Neural progenitor cell (in vitro differentiated cells): ENCODE measurements at regions not wholly inside any gene's neighbourhood (a gene's known extent, or its start where the extent isn't known, plus 50 kb on each side); places are given as distances from the start of the nearest gene placed in this dataset.
A peak's percentile ranks its signal among the peaks of the same experiment; 100 is the strongest.

Source experiments
- DNase-seq: peaks from one replicate; pipeline ENCODE4 v3.0.0-alpha.2; 2016; ENCODE audit warnings: low spot score
- H2AFZ ChIP-seq: fragments of 200-600 bp; sonication (generic); replicated peaks from 2 replicates; pipeline ENCODE4 v1.6.1; 2016; ENCODE audit warnings: antibody characterized with exemption
- H3F3A ChIP-seq: fragments of 200-600 bp; sonication (generic); 2 replicates; pipeline ENCODE4 v1.6.1; 2016; ENCODE audit warnings: antibody characterized with exemption, low read depth
- H3K27ac ChIP-seq: fragments of 200-600 bp; sonication (generic); 2 replicates; pipeline ENCODE4 v1.5.1; 2016; ENCODE audit warnings: mild to moderate bottlenecking
- H3K27me3 ChIP-seq: fragments of 200-600 bp; sonication (generic); 2 replicates; pipeline ENCODE4 v1.6.1; 2016; ENCODE audit warnings: mild to moderate bottlenecking, moderate library complexity
- H3K36me3 ChIP-seq: fragments of 200-600 bp; sonication (generic); 2 replicates; pipeline ENCODE4 v1.5.1; 2016
- H3K4me1 ChIP-seq: fragments of 200-600 bp; sonication (generic); 2 replicates; pipeline ENCODE4 v1.6.1; 2016; ENCODE audit warnings: mixed run types
- H3K4me2 ChIP-seq: fragments of 200-600 bp; sonication (generic); 2 replicates; pipeline ENCODE4 v1.6.1; 2016
- H3K4me3 ChIP-seq: fragments of 200-600 bp; sonication (generic); 2 replicates; pipeline ENCODE4 v1.5.1; 2016
- H3K79me2 ChIP-seq: fragments of 200-600 bp; sonication (generic); 2 replicates; pipeline ENCODE4 v1.6.1; 2016; ENCODE audit warnings: low read depth
- H3K9ac ChIP-seq: fragments of 200-600 bp; sonication (generic); 2 replicates; pipeline ENCODE4 v1.6.1; 2016
- H3K9me3 ChIP-seq: fragments of 200-600 bp; sonication (generic); 2 replicates; pipeline ENCODE4 v1.5.1; 2016; ENCODE audit warnings: low read depth
- H4K20me1 ChIP-seq: fragments of 200-600 bp; sonication (generic); 2 replicates; pipeline ENCODE4 v1.6.1; 2016; ENCODE audit warnings: low read depth
- H3K27ac Mint-ChIP-seq: 3 replicates; pipeline ENCODE4 v1.8.0; 2021; ENCODE audit warnings: mixed read lengths
- H3K27me3 Mint-ChIP-seq: 2 replicates; pipeline ENCODE4 v1.8.0; 2022; ENCODE audit warnings: low read depth, mild to moderate bottlenecking, inconsistent platforms, moderate library complexity, mixed read lengths; ENCODE audit not compliant: insufficient read depth
- H3K36me3 Mint-ChIP-seq: 3 replicates; pipeline ENCODE4 v1.8.0; 2021; ENCODE audit warnings: mixed read lengths
- H3K4me1 Mint-ChIP-seq: 3 replicates; pipeline ENCODE4 v1.8.0; 2021; ENCODE audit warnings: mixed read lengths
- H3K4me3 Mint-ChIP-seq: 3 replicates; pipeline ENCODE4 v1.8.0; 2021; ENCODE audit warnings: mild to moderate bottlenecking, moderate library complexity, mixed read lengths
- H3K9me3 Mint-ChIP-seq: 3 replicates; pipeline ENCODE4 v1.8.0; 2020; ENCODE audit warnings: mixed read lengths
- EZH2 ChIP-seq: fragments of 200-600 bp; sonication (generic); IDR thresholded peaks from 2 replicates; pipeline ENCODE4 v1.6.1; 2017; ENCODE audit warnings: antibody characterized with exemption, mild to moderate bottlenecking, moderate library complexity
- EZH2phosphoT487 ChIP-seq: fragments of 200-600 bp; sonication (generic); IDR thresholded peaks from 2 replicates; pipeline ENCODE4 v1.6.1; 2017; ENCODE audit warnings: antibody characterized with exemption
- TF ChIP-seq, protein P1 (sequence below): fragments of 200-600 bp; sonication (generic); IDR thresholded peaks from 2 replicates; pipeline ENCODE4 v1.5.1; 2017; ENCODE audit warnings: antibody characterized with exemption, mild to moderate bottlenecking

DNA sequence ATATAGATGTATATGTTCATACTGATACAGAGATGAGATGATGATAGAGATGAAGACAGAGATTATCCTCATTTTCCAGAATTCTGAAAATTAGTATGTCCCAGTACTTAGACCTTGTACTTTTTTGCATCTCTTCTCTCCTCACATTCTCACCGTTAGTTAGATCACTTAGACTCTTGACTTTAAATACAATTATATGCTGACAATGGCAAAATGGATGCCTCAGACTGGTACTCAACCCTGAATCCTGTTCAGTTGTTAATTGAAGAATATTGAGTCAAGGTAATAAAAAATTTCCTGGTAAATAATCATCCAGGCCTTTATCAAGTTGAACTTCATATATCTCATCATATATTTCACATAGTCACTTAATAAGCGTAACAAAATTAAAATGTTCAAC, 505.4 kb downstream of the EFNA5 start:
- Mint-ChIP-seq H3K27ac (no peak overlapping the region), H3K4me1 (no peaks in the 10 kb centered on the region), H3K4me3 (no peak overlapping the region), H3K27me3 (no peaks in the 10 kb centered on the region), H3K36me3 (no peaks in the 10 kb centered on the region), H3K9me3 (peaks cover 12% of the 10 kb centered on the region)
- Histone ChIP-seq H3K79me2 (no peaks in the 10 kb centered on the region), H3K9me3 (peaks cover under 1% of the 10 kb centered on the region), H3K9ac (no peak overlapping the region), H4K20me1 (no peaks in the 10 kb centered on the region), H3K4me3 (no peak overlapping the region), H2AFZ (no peak overlapping the region), H3K4me2 (no peak overlapping the region), H3K4me1 (no peaks in the 10 kb centered on the region), H3F3A (no peaks in the 10 kb centered on the region), H3K27me3 (no peaks in the 10 kb centered on the region), H3K36me3 (no peaks in the 10 kb centered on the region), H3K27ac (no peak overlapping the region)
- TF ChIP-seq EZH2 (no peak), EZH2phosphoT487 (no peak)
- TF ChIP-seq, protein P1, sequence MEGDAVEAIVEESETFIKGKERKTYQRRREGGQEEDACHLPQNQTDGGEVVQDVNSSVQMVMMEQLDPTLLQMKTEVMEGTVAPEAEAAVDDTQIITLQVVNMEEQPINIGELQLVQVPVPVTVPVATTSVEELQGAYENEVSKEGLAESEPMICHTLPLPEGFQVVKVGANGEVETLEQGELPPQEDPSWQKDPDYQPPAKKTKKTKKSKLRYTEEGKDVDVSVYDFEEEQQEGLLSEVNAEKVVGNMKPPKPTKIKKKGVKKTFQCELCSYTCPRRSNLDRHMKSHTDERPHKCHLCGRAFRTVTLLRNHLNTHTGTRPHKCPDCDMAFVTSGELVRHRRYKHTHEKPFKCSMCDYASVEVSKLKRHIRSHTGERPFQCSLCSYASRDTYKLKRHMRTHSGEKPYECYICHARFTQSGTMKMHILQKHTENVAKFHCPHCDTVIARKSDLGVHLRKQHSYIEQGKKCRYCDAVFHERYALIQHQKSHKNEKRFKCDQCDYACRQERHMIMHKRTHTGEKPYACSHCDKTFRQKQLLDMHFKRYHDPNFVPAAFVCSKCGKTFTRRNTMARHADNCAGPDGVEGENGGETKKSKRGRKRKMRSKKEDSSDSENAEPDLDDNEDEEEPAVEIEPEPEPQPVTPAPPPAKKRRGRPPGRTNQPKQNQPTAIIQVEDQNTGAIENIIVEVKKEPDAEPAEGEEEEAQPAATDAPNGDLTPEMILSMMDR, result no peak
- DNase-seq, result no peak

DNA sequence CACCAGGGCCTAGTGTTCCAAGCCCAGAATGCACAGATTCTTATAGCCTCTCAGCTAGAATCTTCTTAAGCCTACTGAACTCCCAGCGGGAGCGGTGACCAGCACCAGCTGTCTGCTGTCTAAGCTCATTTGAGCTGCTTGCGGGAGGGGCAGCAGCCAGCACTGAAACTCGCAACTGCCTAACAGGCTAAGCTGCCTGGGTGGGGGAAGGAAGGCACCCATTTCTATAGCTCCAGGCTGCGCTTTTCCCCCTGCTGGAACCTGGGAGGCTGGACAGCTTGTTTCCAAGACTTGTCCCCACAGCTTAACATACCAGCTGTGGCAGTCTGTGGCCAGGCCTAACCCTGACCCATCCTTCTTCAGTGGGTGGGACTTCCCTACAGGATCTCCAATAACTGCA, 512.9 kb downstream of the EFNA5 start:
- Histone ChIP-seq H3K9ac (no peak overlapping the region), H3K27me3 (no peaks in the 10 kb centered on the region), H3K4me2 (no peak overlapping the region), H3K4me1 (no peaks in the 10 kb centered on the region), H3F3A (no peaks in the 10 kb centered on the region), H3K4me3 (no peak overlapping the region), H3K9me3 (no peaks in the 10 kb centered on the region), H4K20me1 (no peaks in the 10 kb centered on the region), H3K36me3 (no peaks in the 10 kb centered on the region), H3K27ac (no peak overlapping the region), H3K79me2 (no peaks in the 10 kb centered on the region), H2AFZ (no peak overlapping the region)
- TF ChIP-seq EZH2phosphoT487, result no peak
- no peak for TF ChIP-seq EZH2
- TF ChIP-seq, protein P1, result no peak
- H3K4me1 Mint-ChIP-seq, result no peaks in the 10 kb centered on the region
- no peaks in the 10 kb centered on the region for H3K36me3 Mint-ChIP-seq
- DNase-seq, result peak; percentile 15
- H3K27ac Mint-ChIP-seq, result no peak overlapping the region
- no peaks in the 10 kb centered on the region for H3K27me3 Mint-ChIP-seq
- no peak overlapping the region for H3K4me3 Mint-ChIP-seq
- H3K9me3 Mint-ChIP-seq, result peaks cover 10% of the 10 kb centered on the region

DNA sequence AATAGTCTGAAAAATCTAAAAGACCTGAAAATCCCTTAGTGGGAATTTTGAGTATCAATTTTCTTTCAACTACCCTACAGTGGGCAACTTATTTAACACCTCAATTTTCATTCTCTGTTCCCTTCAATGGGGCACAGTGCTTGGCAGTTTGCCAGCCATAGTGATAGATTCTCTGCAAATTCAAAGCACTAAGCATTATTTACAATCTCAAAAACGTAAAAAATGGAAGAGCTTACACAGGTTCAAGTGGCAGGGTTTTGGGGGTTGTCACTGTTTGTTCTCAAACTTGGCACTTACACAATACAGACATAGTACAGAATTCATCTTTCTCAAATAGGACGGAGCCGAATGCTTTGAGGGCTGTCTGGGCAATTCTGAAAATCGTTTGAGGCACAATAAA, 515.0 kb downstream of the EFNA5 start:
- no peaks in the 10 kb centered on the region for H3K9me3 ChIP-seq
- Mint-ChIP-seq H3K27ac (no peak overlapping the region), H3K4me1 (no peaks in the 10 kb centered on the region), H3K4me3 (no peak overlapping the region), H3K36me3 (no peaks in the 10 kb centered on the region), H3K9me3 (peaks cover 7% of the 10 kb centered on the region), H3K27me3 (no peaks in the 10 kb centered on the region)
- DNase-seq, result no peak
- H3K4me2 ChIP-seq, result no peak overlapping the region
- H3F3A ChIP-seq, result no peaks in the 10 kb centered on the region
- no peaks in the 10 kb centered on the region for H4K20me1 ChIP-seq
- no peaks in the 10 kb centered on the region for H3K27me3 ChIP-seq
- no peak for TF ChIP-seq EZH2phosphoT487
- TF ChIP-seq, protein P1, result no peak
- no peak for TF ChIP-seq EZH2
- no peak overlapping the region for H2AFZ ChIP-seq
- H3K27ac ChIP-seq, result no peak overlapping the region
- no peak overlapping the region for H3K4me3 ChIP-seq
- no peak overlapping the region for H3K9ac ChIP-seq
- no peaks in the 10 kb centered on the region for H3K79me2 ChIP-seq
- H3K4me1 ChIP-seq, result no peaks in the 10 kb centered on the region
- H3K36me3 ChIP-seq, result no peaks in the 10 kb centered on the region

GRCh38 chr5:107154593-107154992, 516.1 kb downstream of the EFNA5 start:
- no peak for DNase-seq
- TF ChIP-seq EZH2 (no peak), EZH2phosphoT487 (no peak)
- TF ChIP-seq, protein P1, result no peak

More at GRCh38 chr5:107154593-107154992, 516.1 kb downstream of the EFNA5 start:
- Histone ChIP-seq H3K36me3 (no peaks in the 10 kb centered on the region), H4K20me1 (no peaks in the 10 kb centered on the region), H3K27ac (no peak overlapping the region), H3K27me3 (no peaks in the 10 kb centered on the region), H3K4me2 (no peak overlapping the region), H3K9ac (no peak overlapping the region), H3F3A (no peaks in the 10 kb centered on the region), H3K9me3 (no peaks in the 10 kb centered on the region), H3K4me3 (no peak overlapping the region), H2AFZ (no peak overlapping the region), H3K4me1 (no peaks in the 10 kb centered on the region), H3K79me2 (no peaks in the 10 kb centered on the region)
- Mint-ChIP-seq H3K4me1 (no peaks in the 10 kb centered on the region), H3K36me3 (no peaks in the 10 kb centered on the region), H3K27ac (no peak overlapping the region), H3K27me3 (no peaks in the 10 kb centered on the region), H3K9me3 (no peaks in the 10 kb centered on the region), H3K4me3 (no peak overlapping the region)
